HFF-Myc (cell line): ENCODE measurements at regions not wholly inside any gene's neighbourhood (a gene's known extent, or its start where the extent isn't known, plus 50 kb on each side); places are given as distances from the start of the nearest gene placed in this dataset.

Experiments
- DNase-seq: peaks from one replicate; pipeline ENCODE4 v3.0.0-alpha.2; 2011; ENCODE audit warnings: low read depth; ENCODE audit errors: extremely low read depth
- H3K4me3 ChIP-seq: replicated peaks from 2 replicates; pipeline ENCODE4 v1.5.1; 2011; ENCODE audit warnings: low read depth, mild to moderate bottlenecking, control low read depth, low read length
- CTCF ChIP-seq: IDR thresholded peaks from 2 replicates; pipeline ENCODE4 v1.5.1; 2012; ENCODE audit warnings: mild to moderate bottlenecking, low read depth, low read length, control low read depth; ENCODE audit errors: missing control alignments

GRCh38 chr13:65907666-65908525 lies 1322.2 kb downstream of the PCDH9 start:
- no peak for DNase-seq
- H3K4me3 ChIP-seq: no peak overlapping the region
- TF ChIP-seq CTCF: no peak

GRCh38 chr13:65901723-65902122 lies 1328.4 kb downstream of the PCDH9 start:
- no peak for TF ChIP-seq CTCF
- H3K4me3 ChIP-seq: no peak overlapping the region
- DNase-seq: no peak

GRCh38 chr13:65894049-65894448 lies 1336.1 kb downstream of the PCDH9 start:
- TF ChIP-seq CTCF: no peak
- H3K4me3 ChIP-seq: no peak overlapping the region
- DNase-seq: no peak

GRCh38 chr13:65892859-65893258 lies 1337.3 kb downstream of the PCDH9 start:
- H3K4me3 ChIP-seq: no peak overlapping the region
- TF ChIP-seq CTCF: no peak
- DNase-seq: no peak

GRCh38 chr13:65889368-65889767 lies 1340.8 kb downstream of the PCDH9 start:
- H3K4me3 ChIP-seq: no peak overlapping the region
- DNase-seq: no peak
- TF ChIP-seq CTCF: no peak

GRCh38 chr13:65882810-65883209 lies 1347.3 kb downstream of the PCDH9 start:
- no peak overlapping the region for H3K4me3 ChIP-seq
- no peak for DNase-seq

More at GRCh38 chr13:65882810-65883209, 1347.3 kb downstream of the PCDH9 start:
- peak; percentile 15 for TF ChIP-seq CTCF
